ENCODE measurements at regions not wholly inside any gene's neighbourhood (a gene's known extent, or its start where the extent isn't known, plus 50 kb on each side); places are given as distances from the start of the nearest gene placed in this dataset.

GRCh38 chr15:96699871-96700401, 369.4 kb downstream of the NR2F2 start:
- intact Hi-C loops (cut with DNase I) = no loop called here
- no peak for TF ChIP-seq CTCF (IDR thresholded peaks at IDR 0.05)
- no peak for TF ChIP-seq POLR2A (IDR thresholded peaks at IDR 0.05)
- DNase-seq (no peak), ATAC-seq (no peak)
- Histone ChIP-seq H3K27ac (no peak overlapping the region), H3K4me1 (no peaks in the 10 kb centered on the region), H3K36me3 (no peaks in the 10 kb centered on the region), H3K4me3 (no peak overlapping the region), H3K27me3 (peaks cover 0 to 37% (median 0%) of the 10 kb centered on the region in 9 donors), H3K9me3 (no peaks in the 10 kb centered on the region)
- WGBS, 4 donors = 62 to 69% (median 66%) methylated on average over 3 of the region's 3 CpGs

GRCh38 chr15:96700555-96700954, 370.1 kb downstream of the NR2F2 start:
- TF ChIP-seq POLR2A (IDR thresholded peaks at IDR 0.05) = no peak
- TF ChIP-seq CTCF (IDR thresholded peaks at IDR 0.05) = no peak
- no peaks in the 10 kb centered on the region for H3K4me1 ChIP-seq
- no peak overlapping the region for H3K4me3 ChIP-seq
- H3K9me3 ChIP-seq = no peaks in the 10 kb centered on the region
- ATAC-seq = no peak
- intact Hi-C loops (cut with DNase I) = no loop called here
- no peak overlapping the region for H3K27ac ChIP-seq
- 64 to 74% (median 66%) methylated on average over 2 of the region's 2 CpGs for WGBS, 4 donors
- DNase-seq = no peak
- no peaks in the 10 kb centered on the region for H3K36me3 ChIP-seq
- peaks cover 0 to 42% (median 0%) of the 10 kb centered on the region in 9 donors for H3K27me3 ChIP-seq

DNA sequence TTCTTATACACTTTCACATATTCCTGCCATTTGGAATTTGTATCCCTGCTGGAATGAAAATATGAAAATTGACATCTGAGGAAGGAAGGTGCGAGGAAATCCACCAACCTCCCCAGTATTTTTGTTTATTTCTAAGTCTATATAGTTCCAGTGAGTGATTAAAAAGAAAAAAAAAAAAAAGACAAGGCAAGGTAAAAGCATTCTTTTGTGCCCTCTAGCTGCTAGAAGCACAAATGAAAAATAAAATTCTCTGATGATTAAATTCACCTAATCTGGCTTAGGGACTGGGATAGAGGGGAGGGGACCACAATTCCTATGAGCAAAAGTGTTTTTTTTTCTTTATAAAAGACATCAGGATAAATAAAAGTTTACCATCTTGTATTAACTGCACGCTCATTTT, 370.9 kb downstream of the NR2F2 start:
- Histone ChIP-seq H3K4me3 (no peak overlapping the region), H3K27ac (no peak overlapping the region), H3K4me1 (no peaks in the 10 kb centered on the region), H3K9me3 (no peaks in the 10 kb centered on the region), H3K36me3 (no peaks in the 10 kb centered on the region), H3K27me3 (peaks cover 0 to 49% (median 0%) of the 10 kb centered on the region in 9 donors)
- 78 to 83% (median 81%) methylated on average over 2 of the region's 2 CpGs for WGBS, 4 donors
- ATAC-seq (no peak), DNase-seq (no peak)
- TF ChIP-seq CTCF (IDR thresholded peaks at IDR 0.05) = peak in 4 of 12 donors; percentile 19 to 26 (median 24)
- no peak for TF ChIP-seq POLR2A (IDR thresholded peaks at IDR 0.05)
- intact Hi-C loops (cut with DNase I) = no loop called here

DNA sequence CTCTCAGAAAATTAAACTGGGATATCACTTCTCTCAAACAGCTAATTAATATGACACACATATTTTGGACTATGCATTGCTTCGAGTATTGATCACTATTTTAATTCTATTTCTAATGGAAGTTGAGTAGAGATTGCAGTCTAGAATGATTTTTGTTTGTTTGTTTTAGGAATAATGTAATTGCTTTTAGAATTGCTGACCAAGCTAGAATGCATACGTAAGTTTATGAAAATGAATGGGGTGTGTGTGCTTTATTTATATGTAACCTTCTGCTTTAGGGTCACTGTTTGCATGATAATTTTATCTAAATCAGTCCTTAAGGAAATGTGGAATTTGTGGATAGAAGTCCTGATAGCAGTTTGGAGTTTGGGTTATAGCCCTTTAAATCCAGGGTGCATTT, 371.4 kb downstream of the NR2F2 start:
- TF ChIP-seq POLR2A (IDR thresholded peaks at IDR 0.05) (no peak), CTCF (IDR thresholded peaks at IDR 0.05) (no peak)
- Histone ChIP-seq H3K27ac (no peak overlapping the region), H3K4me1 (no peaks in the 10 kb centered on the region), H3K4me3 (no peak overlapping the region), H3K27me3 (peaks cover 0 to 54% (median 0%) of the 10 kb centered on the region in 9 donors), H3K9me3 (no peaks in the 10 kb centered on the region), H3K36me3 (no peaks in the 10 kb centered on the region)
- ATAC-seq (no peak), DNase-seq (no peak)
- 47 to 63% (median 57%) methylated on average over 2 of the region's 2 CpGs for WGBS, 4 donors
- intact Hi-C loops (cut with DNase I) = no loop called here

Data from heart left ventricle (tissue), 16 donors.